Peyer's patch (tissue), 4 donors: ENCODE measurements at regions not wholly inside any gene's neighbourhood (a gene's known extent, or its start where the extent isn't known, plus 50 kb on each side); places are given as distances from the start of the nearest gene placed in this dataset.

Experiments
- CTCF ChIP-seq, 6 experiments: fragments of 450-650 bp in 4 of 6; fragments of 200-600 bp in 2 of 6; sonication (generic) in 1 of 6; IDR thresholded peaks; one replicate each; pipeline ENCODE4 v1.5.1; 2017 to 2019; ENCODE audit warnings: antibody characterized with exemption in 6 of 6, mild to moderate bottlenecking in 3 of 6, moderate library complexity in 1 of 6
- POLR2A ChIP-seq, 2 donors: fragments of 450-650 bp; IDR thresholded peaks; one replicate each; pipeline ENCODE4 v1.5.1; 2017; ENCODE audit warnings: antibody characterized with exemption in 2 of 2, mild to moderate bottlenecking in 2 of 2, moderate library complexity in 2 of 2

- TF ChIP-seq CTCF (IDR thresholded peaks at IDR 0.05) (no peak), POLR2A (IDR thresholded peaks at IDR 0.05) (no peak)
Observed at GRCh38 chr18:2207294-2207693, 364.0 kb downstream of the METTL4 start.
